ENCODE measurements at regions not wholly inside any gene's neighbourhood (a gene's known extent, or its start where the extent isn't known, plus 50 kb on each side); places are given as distances from the start of the nearest gene placed in this dataset.
"Not testable (repeated sequence)": the region's sequence is repeated elsewhere in the genome, so short reads cannot be mapped to it uniquely, and the experiment has no call there.

- TF ChIP-seq TAF1 (IDR thresholded peaks at IDR 0.05; ENCODE audit: low read depth, low read length), result no peak
- no peak for TF ChIP-seq POU2F2 (IDR thresholded peaks at IDR 0.05; ENCODE audit: low read depth, low read length)
- TF ChIP-seq SPI1 (IDR thresholded peaks at IDR 0.05; ENCODE audit: low read depth, low read length), result no peak
- no peak for TF ChIP-seq POLR2A (IDR thresholded peaks at IDR 0.05; ENCODE audit: low read depth, low read length)
- TF ChIP-seq PAX5 (IDR thresholded peaks at IDR 0.05; ENCODE audit: insufficient read depth, low read length, severe bottlenecking), result no peak
- TF ChIP-seq POLR2AphosphoS5 (IDR thresholded peaks at IDR 0.05; ENCODE audit: low read depth, low read length), result no peak
- DNase-seq (ENCODE audit: insufficient read length, low spot score) (no peak), FAIRE-seq (no peak)
Measured at GRCh38 chr9:111276431-111277128, 53.4 kb downstream of the OR2K2 start.

DNA sequence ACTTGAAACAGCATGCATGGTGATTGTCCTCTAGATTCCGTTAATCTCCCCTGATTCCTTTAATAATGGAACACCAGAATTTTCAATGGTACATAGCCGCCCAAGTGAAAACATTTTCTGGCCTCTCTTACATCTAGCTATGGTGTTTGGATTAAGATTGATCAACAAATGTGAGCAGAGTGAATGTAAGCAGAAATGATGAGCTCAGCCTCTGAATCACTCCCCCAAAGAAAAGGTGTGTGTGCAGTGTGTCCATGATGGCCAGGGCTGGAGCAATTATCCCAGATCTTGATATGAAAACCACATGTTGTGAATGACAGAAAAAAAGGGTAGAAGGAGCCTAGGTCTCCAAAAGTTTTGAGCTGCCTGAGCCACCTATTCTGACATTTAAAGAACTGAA, 55.3 kb downstream of the OR2K2 start:
- DNase-seq (ENCODE audit: insufficient read length, low spot score) (no peak), FAIRE-seq (no peak)
- TF ChIP-seq POLR2A (IDR thresholded peaks at IDR 0.05; ENCODE audit: low read depth, low read length) (no peak), SPI1 (IDR thresholded peaks at IDR 0.05; ENCODE audit: low read depth, low read length) (no peak), PAX5 (IDR thresholded peaks at IDR 0.05; ENCODE audit: insufficient read depth, low read length, severe bottlenecking) (no peak), POU2F2 (IDR thresholded peaks at IDR 0.05; ENCODE audit: low read depth, low read length) (no peak), POLR2AphosphoS5 (IDR thresholded peaks at IDR 0.05; ENCODE audit: low read depth, low read length) (no peak), TAF1 (IDR thresholded peaks at IDR 0.05; ENCODE audit: low read depth, low read length) (no peak)

DNA sequence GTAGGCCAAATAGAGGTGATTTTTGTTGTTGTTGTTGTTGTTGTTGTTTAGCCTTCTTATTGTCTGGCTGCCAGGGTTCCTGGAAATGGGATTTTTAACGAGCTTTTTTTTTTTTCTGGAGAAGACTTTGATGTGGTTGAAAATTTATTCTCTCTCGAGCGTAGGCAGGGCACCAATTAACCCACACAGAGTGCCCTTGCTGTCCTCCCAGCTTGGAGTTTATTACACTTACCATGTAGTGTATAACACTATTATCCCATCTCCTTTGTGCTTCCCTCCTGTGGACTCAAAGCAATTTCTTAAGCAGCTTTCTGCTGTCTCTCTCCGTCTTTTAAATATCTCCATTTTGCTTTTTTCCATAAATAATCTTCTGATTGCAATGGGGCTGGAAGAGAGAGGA, 57.4 kb downstream of the OR2K2 start:
- no peak for FAIRE-seq
- no peak for TF ChIP-seq POLR2AphosphoS5 (IDR thresholded peaks at IDR 0.05; ENCODE audit: low read depth, low read length)
- TF ChIP-seq POU2F2 (IDR thresholded peaks at IDR 0.05; ENCODE audit: low read depth, low read length), result no peak
- no peak for TF ChIP-seq POLR2A (IDR thresholded peaks at IDR 0.05; ENCODE audit: low read depth, low read length)
- no peak for TF ChIP-seq PAX5 (IDR thresholded peaks at IDR 0.05; ENCODE audit: insufficient read depth, low read length, severe bottlenecking)
- TF ChIP-seq TAF1 (IDR thresholded peaks at IDR 0.05; ENCODE audit: low read depth, low read length), result no peak
- no peak for TF ChIP-seq SPI1 (IDR thresholded peaks at IDR 0.05; ENCODE audit: low read depth, low read length)
- no peak for DNase-seq (ENCODE audit: insufficient read length, low spot score)

- FAIRE-seq (no peak), DNase-seq (ENCODE audit: insufficient read length, low spot score) (no peak)
- TF ChIP-seq POLR2AphosphoS5 (IDR thresholded peaks at IDR 0.05; ENCODE audit: low read depth, low read length), result no peak
- no peak for TF ChIP-seq POU2F2 (IDR thresholded peaks at IDR 0.05; ENCODE audit: low read depth, low read length)
- TF ChIP-seq POLR2A (IDR thresholded peaks at IDR 0.05; ENCODE audit: low read depth, low read length), result no peak
- TF ChIP-seq PAX5 (IDR thresholded peaks at IDR 0.05; ENCODE audit: insufficient read depth, low read length, severe bottlenecking), result no peak
- no peak for TF ChIP-seq SPI1 (IDR thresholded peaks at IDR 0.05; ENCODE audit: low read depth, low read length)
- TF ChIP-seq TAF1 (IDR thresholded peaks at IDR 0.05; ENCODE audit: low read depth, low read length), result no peak
Measured at GRCh38 chr9:111271481-111272080, 58.4 kb downstream of the OR2K2 start.

- FAIRE-seq (no peak), DNase-seq (ENCODE audit: insufficient read length, low spot score) (no peak)
- TF ChIP-seq PAX5 (IDR thresholded peaks at IDR 0.05; ENCODE audit: insufficient read depth, low read length, severe bottlenecking), result no peak
Measured at GRCh38 chr9:111271047-111271446, 59.0 kb downstream of the OR2K2 start.

DNA sequence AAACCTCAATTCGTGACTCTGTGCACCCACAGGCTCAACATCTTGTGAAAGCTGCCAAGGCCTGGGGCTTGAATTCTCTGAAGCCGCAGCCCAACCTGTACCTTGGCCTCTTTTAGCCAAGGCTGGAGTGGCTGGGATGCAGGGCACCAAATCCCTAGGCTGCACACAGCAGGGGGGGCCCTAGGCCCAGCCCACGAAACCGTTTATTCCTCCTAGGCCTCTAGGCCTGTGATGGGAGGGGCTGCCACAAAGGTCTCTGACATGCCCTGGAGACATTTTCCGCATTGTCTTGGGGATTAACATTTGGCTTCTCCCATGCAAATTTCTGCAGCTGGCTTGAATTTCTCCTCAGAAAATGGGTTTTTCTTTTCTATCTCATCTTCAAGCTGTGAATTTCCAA, 64.0 kb downstream of the OR2K2 start:
- FAIRE-seq; DNase-seq (ENCODE audit: insufficient read length, low spot score): not testable (repeated sequence)

DNA sequence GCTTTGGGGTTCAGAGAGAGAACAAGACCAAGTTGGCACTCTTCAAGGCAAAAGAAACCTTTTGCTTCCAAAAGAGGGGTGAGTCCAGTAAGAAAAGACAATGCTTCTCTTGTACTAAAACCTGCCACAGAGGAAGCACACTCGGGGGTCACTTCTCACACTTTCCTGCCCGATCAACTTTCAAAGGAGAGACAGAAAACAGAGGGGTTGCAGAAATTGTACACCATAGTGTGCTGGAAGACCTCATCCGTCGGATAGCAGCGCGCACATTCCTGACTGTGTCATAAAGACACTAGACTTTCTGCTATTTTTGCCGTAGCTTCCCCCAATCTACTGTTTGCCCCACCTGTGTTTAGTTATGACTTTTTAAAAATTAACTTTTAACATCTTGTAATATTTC, 66.9 kb downstream of the OR2K2 start:
- TF ChIP-seq PAX5 (IDR thresholded peaks at IDR 0.05; ENCODE audit: insufficient read depth, low read length, severe bottlenecking) (no peak), POLR2AphosphoS5 (IDR thresholded peaks at IDR 0.05; ENCODE audit: low read depth, low read length) (no peak), SPI1 (IDR thresholded peaks at IDR 0.05; ENCODE audit: low read depth, low read length) (no peak), TAF1 (IDR thresholded peaks at IDR 0.05; ENCODE audit: low read depth, low read length) (no peak), POLR2A (IDR thresholded peaks at IDR 0.05; ENCODE audit: low read depth, low read length) (no peak), POU2F2 (IDR thresholded peaks at IDR 0.05; ENCODE audit: low read depth, low read length) (no peak)
- DNase-seq (ENCODE audit: insufficient read length, low spot score) (no peak), FAIRE-seq (no peak)

DNA sequence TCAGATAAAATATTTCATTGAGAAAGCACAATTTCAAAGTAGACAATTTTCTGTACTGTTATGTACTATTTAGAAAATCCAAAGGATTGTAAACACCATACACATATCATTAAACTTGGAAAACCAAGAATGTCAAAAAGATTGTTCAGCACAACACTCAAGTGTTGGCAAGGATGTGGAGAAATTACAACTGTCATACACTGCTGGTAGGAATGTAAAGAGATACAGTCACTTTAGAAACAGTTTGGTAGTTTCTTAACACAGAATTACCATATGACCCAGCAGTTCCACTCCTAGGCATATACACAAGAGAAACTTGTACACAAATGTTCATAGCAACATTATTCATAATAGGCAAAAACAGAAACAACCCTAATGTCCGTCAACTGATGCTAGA, 71.2 kb downstream of the OR2K2 start:
- TF ChIP-seq POU2F2 (IDR thresholded peaks at IDR 0.05; ENCODE audit: low read depth, low read length) (no peak), POLR2AphosphoS5 (IDR thresholded peaks at IDR 0.05; ENCODE audit: low read depth, low read length) (no peak), SPI1 (IDR thresholded peaks at IDR 0.05; ENCODE audit: low read depth, low read length) (no peak), TAF1 (IDR thresholded peaks at IDR 0.05; ENCODE audit: low read depth, low read length) (no peak), PAX5 (IDR thresholded peaks at IDR 0.05; ENCODE audit: insufficient read depth, low read length, severe bottlenecking) (no peak), POLR2A (IDR thresholded peaks at IDR 0.05; ENCODE audit: low read depth, low read length) (no peak)
- DNase-seq (ENCODE audit: insufficient read length, low spot score), result no peak
- FAIRE-seq, result no peak

GRCh38 chr9:111258209-111258874, 71.7 kb downstream of the OR2K2 start:
- FAIRE-seq, result no peak

More at GRCh38 chr9:111258209-111258874, 71.7 kb downstream of the OR2K2 start:
- TF ChIP-seq PAX5 (IDR thresholded peaks at IDR 0.05; ENCODE audit: insufficient read depth, low read length, severe bottlenecking) (no peak), SPI1 (IDR thresholded peaks at IDR 0.05; ENCODE audit: low read depth, low read length) (no peak), POLR2AphosphoS5 (IDR thresholded peaks at IDR 0.05; ENCODE audit: low read depth, low read length) (no peak), POLR2A (IDR thresholded peaks at IDR 0.05; ENCODE audit: low read depth, low read length) (no peak), TAF1 (IDR thresholded peaks at IDR 0.05; ENCODE audit: low read depth, low read length) (no peak), POU2F2 (IDR thresholded peaks at IDR 0.05; ENCODE audit: low read depth, low read length) (no peak)
- DNase-seq (ENCODE audit: insufficient read length, low spot score), result no peak

Data from GM12891 (cell line).